K562 (cell line): ENCODE measurements at regions not wholly inside any gene's neighbourhood (a gene's known extent, or its start where the extent isn't known, plus 50 kb on each side); places are given as distances from the start of the nearest gene placed in this dataset.

Source experiments
- ATAC-seq: fragments of 200-7000 bp; cut with Tn5 transposase; 3 replicates; pipeline ENCODE4 v1.9.1; 2020; ENCODE audit warnings: moderate library complexity
- BruUV-seq: library from RNA; stranded (reverse); fragments of 400-500 nt; replicated peaks from 2 replicates; lab custom pipeline; 2021; lab: Mats Ljungman, UMichigan
- CTCF ChIA-PET: fragments of 300-600 bp; formaldehyde crosslinking; extraction: SDS; loops from one replicate; lab custom pipeline; 2021; ENCODE audit warnings: low intra/inter-chr PET ratio; lab: Yijun Ruan, JAX
- POLR2A ChIA-PET: fragments of 300-600, 350-650 bp; sonication (Branson Sonifier 250); formaldehyde crosslinking; extraction: SDS; loops from one replicate; lab custom pipeline; 2021; ENCODE audit warnings: antibody characterized with exemption, inconsistent platforms; lab: Yijun Ruan, JAX
- DNase-seq, 4 experiments: peaks; one replicate each; pipeline versions ENCODE4 v3.0.0 to v3.0.0-alpha.2; 2011 to 2018; ENCODE audit warnings: low spot score in 3 of 4, mixed read lengths in 3 of 4; ENCODE audit errors: extremely low read depth in 1 of 4
- FAIRE-seq: peaks from 2 replicates; lab custom pipeline; 2011; peaks lifted over from hg19 to GRCh38; lab: Jason Lieb, UNC
- H2AFZ ChIP-seq: 2 replicates; pipeline ENCODE4 v1.6.0; 2011; ENCODE audit warnings: low read depth, low read length, control low read depth, inconsistent platforms
- H3K27ac ChIP-seq: fragments of 200-600 bp; 3 replicates; pipeline ENCODE4 v1.8.0; 2011; ENCODE audit warnings: low read depth, mild to moderate bottlenecking, control low read depth, inconsistent platforms, low read length, moderate library complexity, mixed read lengths; ENCODE audit errors: extremely low read depth
- H3K27me3 ChIP-seq, 2 experiments: fragments of 300-600 bp in 1 of 2; 2 replicates in 1 of 2; 3 replicates in 1 of 2; pipeline versions ENCODE4 v1.6.0 to v1.8.0; 2011; ENCODE audit warnings: inconsistent platforms in 2 of 2, low read length in 2 of 2, mild to moderate bottlenecking in 1 of 2, mixed read lengths in 1 of 2, moderate library complexity in 1 of 2; ENCODE audit not compliant: control insufficient read depth in 2 of 2, insufficient read depth in 2 of 2
- H3K36me3 ChIP-seq: fragments of 300-600 bp; 3 replicates; pipeline ENCODE4 v1.8.0; 2011; ENCODE audit warnings: mild to moderate bottlenecking, low read length, inconsistent platforms; ENCODE audit not compliant: control insufficient read depth, insufficient read depth
- H3K4me1 ChIP-seq, 2 experiments: fragments of 200-600 bp in 1 of 2; replicated peaks in 1 of 2; 2 replicates in 1 of 2; 3 replicates in 1 of 2; pipeline versions ENCODE4 v1.5.1 to v1.8.0; 2011; ENCODE audit warnings: inconsistent platforms in 2 of 2, low read length in 2 of 2, mild to moderate bottlenecking in 1 of 2, mixed read lengths in 1 of 2, moderate library complexity in 1 of 2; ENCODE audit not compliant: control insufficient read depth in 2 of 2, insufficient read depth in 2 of 2
- H3K4me2 ChIP-seq: 2 replicates; pipeline ENCODE4 v1.6.1; 2011; ENCODE audit warnings: low read length, control low read depth, inconsistent platforms, mixed read lengths; ENCODE audit not compliant: insufficient read depth
- H3K4me3 ChIP-seq: fragments of 200-600 bp; sonication (generic), shearing (Covaris generic); 2 replicates; pipeline ENCODE4 v1.5.1; 2016; ENCODE audit warnings: control low read depth, inconsistent platforms
- H3K79me2 ChIP-seq: fragments of 200-600 bp; 3 replicates; pipeline ENCODE4 v1.8.0; 2011; ENCODE audit warnings: low read length, inconsistent platforms; ENCODE audit not compliant: control insufficient read depth, insufficient read depth
- H3K9ac ChIP-seq, 2 experiments: 2 replicates each; pipeline versions ENCODE4 v1.6.0 to v1.6.1; 2011; ENCODE audit warnings: low read depth in 2 of 2, low read length in 2 of 2, control low read depth in 1 of 2, inconsistent platforms in 1 of 2, mild to moderate bottlenecking in 1 of 2, mixed read lengths in 1 of 2; ENCODE audit not compliant: insufficient read depth in 1 of 2
- H3K9me1 ChIP-seq: one replicate; pipeline ENCODE4 v1.6.0; 2011; ENCODE audit warnings: inconsistent platforms, mild to moderate bottlenecking, low read length, moderate library complexity; ENCODE audit not compliant: control insufficient read depth, insufficient read depth
- H3K9me3 ChIP-seq: replicated peaks from 2 replicates; pipeline ENCODE4 v1.5.1; 2011; ENCODE audit warnings: low read depth, low read length, inconsistent platforms; ENCODE audit not compliant: control insufficient read depth, insufficient read depth
- H4K20me1 ChIP-seq: replicated peaks from 2 replicates; pipeline ENCODE4 v1.6.1; 2011; ENCODE audit warnings: low read length, inconsistent platforms, mixed read lengths; ENCODE audit not compliant: control insufficient read depth, insufficient read depth
- AFF4 ChIP-seq: sonication (generic); formaldehyde crosslinking; IDR thresholded peaks from 2 replicates; pipeline ENCODE4 v1.8.0; 2023; ENCODE audit warnings: mild to moderate bottlenecking, missing genetic modification reagents
- KDM4B ChIP-seq, 2 experiments: fragments of 450-650 bp in 1 of 2; sonication (generic) in 1 of 2; IDR thresholded peaks; 2 replicates each; pipeline ENCODE4 v1.6.1; 2016 to 2017; ENCODE audit warnings: borderline replicate concordance in 2 of 2, antibody characterized with exemption in 1 of 2, low read depth in 1 of 2, mild to moderate bottlenecking in 1 of 2
- MIER1 ChIP-seq: fragments of 450-650 bp; IDR thresholded peaks from 2 replicates; pipeline ENCODE4 v1.6.1; 2016; ENCODE audit warnings: antibody characterized with exemption, mild to moderate bottlenecking, low read depth
- RFX5 ChIP-seq: IDR thresholded peaks from 2 replicates; pipeline ENCODE4 v1.6.1; 2011; ENCODE audit warnings: low read depth, mild to moderate bottlenecking, improper control_type of control experiment, low read length
- THAP12 ChIP-seq: fragments of 250-450 bp; sonication (Bioruptor Pico); IDR thresholded peaks from 2 replicates; pipeline ENCODE4 v1.9.0; 2021; ENCODE audit warnings: mild to moderate bottlenecking, inconsistent platforms
- ZNF12 ChIP-seq: sonication (generic); formaldehyde crosslinking; IDR thresholded peaks from 2 replicates; pipeline ENCODE4 v1.4.0; 2020; ENCODE audit warnings: mild to moderate bottlenecking, missing genetic modification reagents
- ZNF584 ChIP-seq: fragments of 200-800 bp; sonication (Bioruptor generic); IDR thresholded peaks from 2 replicates; pipeline ENCODE4 v1.6.1; 2016; ENCODE audit warnings: low read depth, mild to moderate bottlenecking, missing genetic modification characterization, missing compliant biosample characterization
- WGBS: fragments of 100-300 bp; shearing (Covaris generic); methylation state at CpG from one replicate; pipeline ENCODE4 v1.1.6; 2016; ENCODE audit warnings: low coverage, mixed read lengths; ENCODE audit not compliant: insufficient coverage; ENCODE audit errors: missing lambda C conversion rate; 5-methylcytosine and 5-hydroxymethylcytosine counted together
- in situ Hi-C: fragments of 300-500 bp; cut with MboI; formaldehyde crosslinking; loops from 4 replicates; pipeline ENCODE4 v1.15.0; 2018; ENCODE audit warnings: inconsistent platforms, mixed read lengths
- intact Hi-C: fragments of 100-400 bp; cut with micrococcal nuclease; formaldehyde crosslinking; loops from 2 replicates; pipeline ENCODE4 v1.14.2; 2022

GRCh38 chr1:81228926-81229325 lies 571.8 kb upstream of the ADGRL2 start (continued):
- TF ChIP-seq THAP12 (CRISPR knock-in tag): no peak
- no peak for TF ChIP-seq RFX5

GRCh38 chr1:81226603-81226928 lies 574.2 kb upstream of the ADGRL2 start:
- peaks cover 3% of the 10 kb centered on the region; the same call in 1 of the 2 replicates for H3K9me3 ChIP-seq
- TF ChIP-seq AFF4 (CRISPR knock-in tag): no peak
- TF ChIP-seq MIER1: no peak
- TF ChIP-seq ZNF12: no peak
- TF ChIP-seq KDM4B (IDR thresholded peaks at IDR 0.05; ENCODE audit: borderline replicate concordance in 2 of 2, low read depth in 1 of 2): no peak
- TF ChIP-seq ZNF584 (CRISPR knock-in tag): no peak
- no peaks in the 10 kb centered on the region for H3K27me3 ChIP-seq
- ATAC-seq (no peak), DNase-seq (no peak), FAIRE-seq (no peak)
- no TSS peak for BruUV-seq
- intact Hi-C loops: no loop called here
- 0% methylated on average over 2 of the region's 2 CpGs for WGBS
- H3K9ac ChIP-seq: no peak overlapping the region
- no peaks in the 10 kb centered on the region for H3K36me3 ChIP-seq
- no peaks in the 10 kb centered on the region for H4K20me1 ChIP-seq
- H3K79me2 ChIP-seq: no peaks in the 10 kb centered on the region
- CTCF ChIA-PET: no interaction called here
- H2AFZ ChIP-seq: no peak overlapping the region
- no peaks in the 10 kb centered on the region for H3K4me1 ChIP-seq
- no peak overlapping the region for H3K4me3 ChIP-seq
- no peaks in the 10 kb centered on the region for H3K9me1 ChIP-seq
- H3K27ac ChIP-seq: no peak overlapping the region
- no peak overlapping the region for H3K4me2 ChIP-seq
- in situ Hi-C loops: no loop called here
- POLR2A ChIA-PET: no interaction called here
